ENCODE measurements at regions not wholly inside any gene's neighbourhood (a gene's known extent, or its start where the extent isn't known, plus 50 kb on each side); places are given as distances from the start of the nearest gene placed in this dataset.

DNA sequence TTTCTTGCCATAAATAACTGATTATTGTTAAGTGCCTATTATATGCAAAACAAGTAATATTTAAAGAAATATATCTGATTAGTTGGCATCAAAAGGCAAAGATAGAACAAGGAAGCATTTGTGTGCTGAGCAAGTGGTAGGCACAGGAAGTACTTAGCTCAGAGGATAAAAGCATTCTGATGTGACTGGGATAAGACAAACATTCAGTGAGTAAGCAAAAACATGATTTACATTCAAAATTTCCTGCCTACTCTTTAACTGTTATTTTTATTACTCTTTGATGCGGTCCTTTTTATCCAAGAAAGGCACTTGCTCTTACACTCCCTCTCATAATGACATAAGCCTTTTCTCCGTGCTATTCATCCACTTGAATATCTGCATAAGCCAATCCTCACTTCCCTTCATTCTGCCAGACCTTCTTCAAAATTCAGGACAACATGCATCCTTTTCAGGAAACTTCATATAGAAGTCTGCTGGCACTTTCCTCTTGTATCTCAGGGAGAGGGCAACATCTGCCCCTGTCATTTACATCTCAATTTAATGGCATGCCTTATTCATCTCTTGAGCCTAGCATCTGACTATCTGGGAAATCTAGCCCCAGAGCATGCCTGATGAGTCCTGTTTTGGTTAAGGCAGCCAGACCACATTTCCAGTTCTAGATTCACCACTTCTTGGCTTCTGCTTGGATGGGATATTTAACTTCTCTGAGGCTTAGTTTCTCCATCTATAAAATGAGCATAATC is 478.2 kb upstream of the ROBO2 start:
- Histone ChIP-seq H3K4me3 (no peak overlapping the region), H3K27ac (no peak overlapping the region), H3K36me3 (no peaks in the 10 kb centered on the region), H3K9me3 (no peaks in the 10 kb centered on the region), H3K27me3 (no peaks in the 10 kb centered on the region), H3K4me1 (no peaks in the 10 kb centered on the region)
- in situ Hi-C loops (cut with MboI; ENCODE audit: low pct_ligation_motif_present in 1 of 4, low pct_unique_long_range_greater_than_20kb in 1 of 4, low sequenced_read_pairs in 3 of 4): no loop called here
- 17 to 23% methylated on average over 2 of the region's 2 CpGs for WGBS, 2 donors (ENCODE audit: low coverage in 1 of 2)
- intact Hi-C loops (cut with DNase I; ENCODE audit: low total_unique reads): no loop called here
- no peak for TF ChIP-seq POLR2A (IDR thresholded peaks at IDR 0.05)
- TF ChIP-seq, protein P1, sequence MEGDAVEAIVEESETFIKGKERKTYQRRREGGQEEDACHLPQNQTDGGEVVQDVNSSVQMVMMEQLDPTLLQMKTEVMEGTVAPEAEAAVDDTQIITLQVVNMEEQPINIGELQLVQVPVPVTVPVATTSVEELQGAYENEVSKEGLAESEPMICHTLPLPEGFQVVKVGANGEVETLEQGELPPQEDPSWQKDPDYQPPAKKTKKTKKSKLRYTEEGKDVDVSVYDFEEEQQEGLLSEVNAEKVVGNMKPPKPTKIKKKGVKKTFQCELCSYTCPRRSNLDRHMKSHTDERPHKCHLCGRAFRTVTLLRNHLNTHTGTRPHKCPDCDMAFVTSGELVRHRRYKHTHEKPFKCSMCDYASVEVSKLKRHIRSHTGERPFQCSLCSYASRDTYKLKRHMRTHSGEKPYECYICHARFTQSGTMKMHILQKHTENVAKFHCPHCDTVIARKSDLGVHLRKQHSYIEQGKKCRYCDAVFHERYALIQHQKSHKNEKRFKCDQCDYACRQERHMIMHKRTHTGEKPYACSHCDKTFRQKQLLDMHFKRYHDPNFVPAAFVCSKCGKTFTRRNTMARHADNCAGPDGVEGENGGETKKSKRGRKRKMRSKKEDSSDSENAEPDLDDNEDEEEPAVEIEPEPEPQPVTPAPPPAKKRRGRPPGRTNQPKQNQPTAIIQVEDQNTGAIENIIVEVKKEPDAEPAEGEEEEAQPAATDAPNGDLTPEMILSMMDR (IDR thresholded peaks at IDR 0.05): no peak
- TF ChIP-seq POLR2AphosphoS5 (IDR thresholded peaks at IDR 0.05): no peak
- no peak for TF ChIP-seq EP300 (IDR thresholded peaks at IDR 0.05; ENCODE audit: low read depth)
- DNase-seq: no peak

DNA sequence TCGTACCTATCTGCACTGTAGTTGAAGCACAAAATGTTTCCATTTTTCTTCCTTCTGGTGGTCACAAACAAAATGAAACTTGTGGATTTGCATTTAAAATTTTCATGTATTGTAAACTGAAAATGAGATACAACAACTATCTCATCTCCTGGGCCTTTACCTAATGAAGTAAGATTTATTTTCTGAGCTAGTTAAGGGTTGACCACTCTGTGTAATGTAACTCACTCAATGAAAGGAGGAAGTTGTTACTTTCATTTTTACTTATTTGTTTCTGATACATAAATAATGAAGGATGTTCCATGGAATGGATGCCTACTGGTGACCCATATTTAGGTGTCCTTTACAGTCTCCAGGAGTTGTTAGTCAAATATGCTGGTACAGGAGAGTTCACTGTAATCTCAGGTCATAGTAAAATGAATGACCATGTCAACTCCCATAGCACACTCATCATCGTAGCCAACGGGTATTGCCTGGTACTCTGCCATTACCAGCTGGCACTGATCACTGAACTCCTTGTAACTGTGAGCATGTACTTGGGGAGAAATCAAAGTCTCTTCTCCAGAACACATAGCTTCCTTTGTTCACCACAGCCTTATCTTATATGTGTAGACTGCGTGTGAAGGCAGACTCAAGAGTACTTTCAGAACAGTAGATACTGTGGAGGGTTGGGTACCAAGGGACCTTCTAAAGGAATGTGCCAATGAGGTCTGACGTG is 474.2 kb upstream of the ROBO2 start:
- H3K36me3 ChIP-seq: no peaks in the 10 kb centered on the region
- no peak for DNase-seq
- TF ChIP-seq, protein P1 (IDR thresholded peaks at IDR 0.05): no peak
- no peak for TF ChIP-seq EP300 (IDR thresholded peaks at IDR 0.05; ENCODE audit: low read depth)
- TF ChIP-seq POLR2A (IDR thresholded peaks at IDR 0.05): no peak
- no peak for TF ChIP-seq POLR2AphosphoS5 (IDR thresholded peaks at IDR 0.05)
- 46 to 66% methylated on average over 4 to 5 of the region's 5 CpGs for WGBS, 2 donors (ENCODE audit: low coverage in 1 of 2)
- intact Hi-C loops (cut with DNase I; ENCODE audit: low total_unique reads): no loop called here
- in situ Hi-C loops (cut with MboI; ENCODE audit: low pct_ligation_motif_present in 1 of 4, low pct_unique_long_range_greater_than_20kb in 1 of 4, low sequenced_read_pairs in 3 of 4): no loop called here
- H3K4me3 ChIP-seq: no peak overlapping the region
- H3K9me3 ChIP-seq: no peaks in the 10 kb centered on the region
- no peak overlapping the region for H3K27ac ChIP-seq
- no peaks in the 10 kb centered on the region for H3K4me1 ChIP-seq
- no peaks in the 10 kb centered on the region for H3K27me3 ChIP-seq

GRCh38 chr3:76566211-76566534 is 473.7 kb upstream of the ROBO2 start:
- DNase-seq: no peak
- Histone ChIP-seq H3K27ac (no peak overlapping the region), H3K9me3 (no peaks in the 10 kb centered on the region), H3K4me1 (no peaks in the 10 kb centered on the region), H3K4me3 (no peak overlapping the region), H3K27me3 (no peaks in the 10 kb centered on the region), H3K36me3 (no peaks in the 10 kb centered on the region)
- WGBS, 2 donors (ENCODE audit: low coverage in 1 of 2): 67 to 76% methylated on average over 2 of the region's 2 CpGs
- TF ChIP-seq, protein P1 (IDR thresholded peaks at IDR 0.05): no peak
- TF ChIP-seq POLR2A (IDR thresholded peaks at IDR 0.05) (no peak), EP300 (IDR thresholded peaks at IDR 0.05; ENCODE audit: low read depth) (no peak), POLR2AphosphoS5 (IDR thresholded peaks at IDR 0.05) (no peak)
- intact Hi-C loops (cut with DNase I; ENCODE audit: low total_unique reads) (no loop called here), in situ Hi-C loops (cut with MboI; ENCODE audit: low pct_ligation_motif_present in 1 of 4, low pct_unique_long_range_greater_than_20kb in 1 of 4, low sequenced_read_pairs in 3 of 4) (no loop called here)

GRCh38 chr3:76566904-76567303 is 473.0 kb upstream of the ROBO2 start:
- no peaks in the 10 kb centered on the region for H3K36me3 ChIP-seq
- in situ Hi-C loops (cut with MboI; ENCODE audit: low pct_ligation_motif_present in 1 of 4, low pct_unique_long_range_greater_than_20kb in 1 of 4, low sequenced_read_pairs in 3 of 4) (no loop called here), intact Hi-C loops (cut with DNase I; ENCODE audit: low total_unique reads) (no loop called here)
- no peaks in the 10 kb centered on the region for H3K9me3 ChIP-seq
- 85 to 94% methylated on average over 4 of the region's 4 CpGs for WGBS, 2 donors (ENCODE audit: low coverage in 1 of 2)
- no peak overlapping the region for H3K4me3 ChIP-seq
- H3K4me1 ChIP-seq: no peaks in the 10 kb centered on the region
- DNase-seq: no peak
- H3K27me3 ChIP-seq: no peaks in the 10 kb centered on the region
- TF ChIP-seq POLR2AphosphoS5 (IDR thresholded peaks at IDR 0.05) (no peak), POLR2A (IDR thresholded peaks at IDR 0.05) (no peak), EP300 (IDR thresholded peaks at IDR 0.05; ENCODE audit: low read depth) (no peak)
- TF ChIP-seq, protein P1 (IDR thresholded peaks at IDR 0.05): no peak
- no peak overlapping the region for H3K27ac ChIP-seq

Data from transverse colon (tissue), 4 donors.